ENCODE measurements at regions not wholly inside any gene's neighbourhood (a gene's known extent, or its start where the extent isn't known, plus 50 kb on each side); places are given as distances from the start of the nearest gene placed in this dataset.
A peak's percentile ranks its signal among the peaks of the same experiment; 100 is the strongest.
"Not testable (repeated sequence)": the region's sequence is repeated elsewhere in the genome, so short reads cannot be mapped to it uniquely, and the experiment has no call there.

GRCh38 chr12:28987538-28988324 is 161.3 kb upstream of the FAR2 start:
- no peak for DNase-seq (ENCODE audit: low spot score)

- no peak for DNase-seq (ENCODE audit: low spot score)
Measured at GRCh38 chr12:28988325-28988704, 160.8 kb upstream of the FAR2 start.

GRCh38 chr12:28991626-28992025 is 157.5 kb upstream of the FAR2 start:
- DNase-seq (ENCODE audit: low spot score), result no peak

GRCh38 chr12:28993720-28994119 is 155.4 kb upstream of the FAR2 start:
- DNase-seq (ENCODE audit: low spot score), result no peak

GRCh38 chr12:28994179-28994715 is 154.8 kb upstream of the FAR2 start:
- DNase-seq (ENCODE audit: low spot score), result no peak

- DNase-seq (ENCODE audit: low spot score), result no peak
Measured at GRCh38 chr12:28996688-28997087, 152.4 kb upstream of the FAR2 start.

- DNase-seq (ENCODE audit: low spot score), result peak; percentile 37
Measured at GRCh38 chr12:28998662-28999120, 150.4 kb upstream of the FAR2 start.

- no peak for DNase-seq (ENCODE audit: low spot score)
Measured at GRCh38 chr12:29004066-29004935, 144.8 kb upstream of the FAR2 start.

- DNase-seq (ENCODE audit: low spot score), result no peak
Measured at GRCh38 chr12:29004936-29005304, 144.2 kb upstream of the FAR2 start.

GRCh38 chr12:29008786-29009185 is 140.3 kb upstream of the FAR2 start:
- DNase-seq (ENCODE audit: low spot score), result peak; percentile 55

- no peak for DNase-seq (ENCODE audit: low spot score)
Measured at GRCh38 chr12:29012673-29013072, 136.4 kb upstream of the FAR2 start.

- DNase-seq (ENCODE audit: low spot score), result not testable (repeated sequence)
Measured at GRCh38 chr12:29017532-29017931, 131.5 kb upstream of the FAR2 start.

GRCh38 chr12:29023436-29024076 is 125.5 kb upstream of the FAR2 start:
- DNase-seq (ENCODE audit: low spot score), result no peak

GRCh38 chr12:29024117-29024516 is 125.0 kb upstream of the FAR2 start:
- peak; percentile 34 for DNase-seq (ENCODE audit: low spot score)

GRCh38 chr12:29025937-29026336 is 123.1 kb upstream of the FAR2 start:
- DNase-seq (ENCODE audit: low spot score), result no peak

GRCh38 chr12:29026419-29026818 is 122.7 kb upstream of the FAR2 start:
- DNase-seq (ENCODE audit: low spot score), result no peak

- DNase-seq (ENCODE audit: low spot score), result not testable (repeated sequence)
Measured at GRCh38 chr12:29029484-29029883, 119.6 kb upstream of the FAR2 start.

GRCh38 chr12:29030006-29030405 is 119.1 kb upstream of the FAR2 start:
- DNase-seq (ENCODE audit: low spot score), result no peak

- DNase-seq (ENCODE audit: low spot score), result no peak
Measured at GRCh38 chr12:29032446-29032845, 116.6 kb upstream of the FAR2 start.

GRCh38 chr12:29033519-29033918 is 115.6 kb upstream of the FAR2 start:
- DNase-seq (ENCODE audit: low spot score), result no peak

GRCh38 chr12:29035112-29035511 is 114.0 kb upstream of the FAR2 start:
- DNase-seq (ENCODE audit: low spot score), result no peak

- DNase-seq (ENCODE audit: low spot score), result no peak
Measured at GRCh38 chr12:29039013-29039412, 110.1 kb upstream of the FAR2 start.
